GM12865 (cell line): ENCODE measurements at regions not wholly inside any gene's neighbourhood (a gene's known extent, or its start where the extent isn't known, plus 50 kb on each side); places are given as distances from the start of the nearest gene placed in this dataset.

ENCODE experiments used
- DNase-seq: peaks from one replicate; pipeline ENCODE4 v3.0.0; 2010; ENCODE audit warnings: low read depth
- H3K4me3 ChIP-seq: 2 replicates; pipeline ENCODE4 v1.5.1; 2011; ENCODE audit warnings: mild to moderate bottlenecking, low read depth, low read length, control low read depth
- CTCF ChIP-seq: IDR thresholded peaks from 2 replicates; pipeline ENCODE4 v1.5.1; 2011; ENCODE audit warnings: low read length, control low read depth, low read depth, inconsistent platforms; ENCODE audit not compliant: insufficient read depth; ENCODE audit errors: missing control alignments

GRCh38 chr21:25406887-25407579 lies 200.2 kb downstream of the MRPL39 start:
- no peak for TF ChIP-seq CTCF
- DNase-seq, result no peak
- H3K4me3 ChIP-seq, result no peak overlapping the region

- H3K4me3 ChIP-seq, result no peak overlapping the region
- DNase-seq, result no peak
- TF ChIP-seq CTCF, result no peak
These were observed 201.3 kb downstream of the MRPL39 start for GRCh38 chr21:25405984-25406383.

GRCh38 chr21:25402134-25402961 lies 204.9 kb downstream of the MRPL39 start:
- no peak for TF ChIP-seq CTCF
- no peak for DNase-seq
- no peak overlapping the region for H3K4me3 ChIP-seq

- no peak overlapping the region for H3K4me3 ChIP-seq
- no peak for TF ChIP-seq CTCF
- DNase-seq, result no peak
These were observed 206.9 kb downstream of the MRPL39 start for GRCh38 chr21:25400427-25400826.

- TF ChIP-seq CTCF, result no peak
- no peak overlapping the region for H3K4me3 ChIP-seq
- DNase-seq, result no peak
These were observed 208.7 kb downstream of the MRPL39 start for GRCh38 chr21:25398630-25399029.

DNA sequence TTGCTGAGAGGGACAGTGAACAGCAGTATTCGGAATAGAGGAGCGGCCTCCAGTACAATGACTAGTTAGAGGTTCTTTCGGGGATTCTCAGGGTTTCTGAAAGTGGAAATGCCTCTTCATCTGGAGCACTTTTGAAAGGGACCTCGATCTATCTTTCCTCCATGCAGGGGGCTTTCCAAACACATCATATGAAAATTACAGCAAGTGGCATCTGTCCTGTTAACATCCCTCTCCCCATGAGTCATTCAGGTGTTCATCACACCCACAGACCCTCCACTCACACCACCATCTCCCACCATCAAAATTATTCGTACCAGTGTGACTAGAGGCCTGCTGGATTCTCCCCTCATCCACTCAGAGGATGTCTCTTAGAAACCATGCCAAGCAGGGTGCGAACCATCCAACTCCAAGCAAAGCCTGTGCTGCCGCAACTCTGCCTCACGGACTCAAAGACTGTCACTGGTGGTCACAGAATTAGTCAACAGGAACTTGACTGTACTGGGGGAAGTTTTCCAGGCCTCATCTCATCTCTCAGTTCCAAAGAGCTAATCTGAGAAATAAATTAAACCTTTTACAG lies 211.1 kb downstream of the MRPL39 start:
- H3K4me3 ChIP-seq, result peak overlapping the region; percentile 55
- no peak for TF ChIP-seq CTCF
- DNase-seq, result peak; percentile 90

- no peak overlapping the region for H3K4me3 ChIP-seq
- no peak for TF ChIP-seq CTCF
These were observed 215.5 kb downstream of the MRPL39 start for GRCh38 chr21:25391777-25392176.

More at GRCh38 chr21:25391777-25392176, 215.5 kb downstream of the MRPL39 start:
- no peak for DNase-seq
